Fibroblast of skin of abdomen (primary cell): ENCODE measurements at regions not wholly inside any gene's neighbourhood (a gene's known extent, or its start where the extent isn't known, plus 50 kb on each side); places are given as distances from the start of the nearest gene placed in this dataset.
"Not testable (repeated sequence)": the region's sequence is repeated elsewhere in the genome, so short reads cannot be mapped to it uniquely, and the experiment has no call there.

Experiments used
- DNase-seq: peaks from one replicate; pipeline ENCODE4 v3.0.0-alpha.2; 2013

- no peak for DNase-seq
Measured at GRCh38 chr17:5870231-5870953, 199.8 kb upstream of the WSCD1 start.

- no peak for DNase-seq
Measured at GRCh38 chr17:5871666-5872065, 198.5 kb upstream of the WSCD1 start.

- no peak for DNase-seq
Measured at GRCh38 chr17:5872831-5873230, 197.3 kb upstream of the WSCD1 start.

- DNase-seq: no peak
Measured at GRCh38 chr17:5873781-5874180, 196.4 kb upstream of the WSCD1 start.

GRCh38 chr17:5874486-5874885 lies 195.7 kb upstream of the WSCD1 start:
- DNase-seq: peak; percentile 31

- no peak for DNase-seq
Measured at GRCh38 chr17:5877366-5877765, 192.8 kb upstream of the WSCD1 start.

- no peak for DNase-seq
Measured at GRCh38 chr17:5877948-5878347, 192.2 kb upstream of the WSCD1 start.

- no peak for DNase-seq
Measured at GRCh38 chr17:5881849-5882248, 188.3 kb upstream of the WSCD1 start.

- peak; percentile 4 for DNase-seq
Measured at GRCh38 chr17:5883775-5884665, 186.2 kb upstream of the WSCD1 start.

- DNase-seq: no peak
Measured at GRCh38 chr17:5885336-5885735, 184.8 kb upstream of the WSCD1 start.

- DNase-seq: no peak
Measured at GRCh38 chr17:5888811-5889210, 181.4 kb upstream of the WSCD1 start.

- no peak for DNase-seq
Measured at GRCh38 chr17:5892921-5893675, 177.1 kb upstream of the WSCD1 start.

GRCh38 chr17:5893741-5894140 lies 176.4 kb upstream of the WSCD1 start:
- DNase-seq: no peak

GRCh38 chr17:5895276-5895675 lies 174.9 kb upstream of the WSCD1 start:
- DNase-seq: no peak

GRCh38 chr17:5896215-5896614 lies 174.0 kb upstream of the WSCD1 start:
- no peak for DNase-seq

- no peak for DNase-seq
Measured at GRCh38 chr17:5897275-5897911, 172.8 kb upstream of the WSCD1 start.

- not testable (repeated sequence) for DNase-seq
Measured at GRCh38 chr17:5897981-5898380, 172.2 kb upstream of the WSCD1 start.

- no peak for DNase-seq
Measured at GRCh38 chr17:5898406-5898805, 171.8 kb upstream of the WSCD1 start.

- no peak for DNase-seq
Measured at GRCh38 chr17:5899496-5900195, 170.5 kb upstream of the WSCD1 start.

GRCh38 chr17:5901731-5902130 lies 168.4 kb upstream of the WSCD1 start:
- DNase-seq: no peak

- no peak for DNase-seq
Measured at GRCh38 chr17:5902181-5903140, 167.7 kb upstream of the WSCD1 start.
